ENCODE measurements at regions not wholly inside any gene's neighbourhood (a gene's known extent, or its start where the extent isn't known, plus 50 kb on each side); places are given as distances from the start of the nearest gene placed in this dataset.

DNA sequence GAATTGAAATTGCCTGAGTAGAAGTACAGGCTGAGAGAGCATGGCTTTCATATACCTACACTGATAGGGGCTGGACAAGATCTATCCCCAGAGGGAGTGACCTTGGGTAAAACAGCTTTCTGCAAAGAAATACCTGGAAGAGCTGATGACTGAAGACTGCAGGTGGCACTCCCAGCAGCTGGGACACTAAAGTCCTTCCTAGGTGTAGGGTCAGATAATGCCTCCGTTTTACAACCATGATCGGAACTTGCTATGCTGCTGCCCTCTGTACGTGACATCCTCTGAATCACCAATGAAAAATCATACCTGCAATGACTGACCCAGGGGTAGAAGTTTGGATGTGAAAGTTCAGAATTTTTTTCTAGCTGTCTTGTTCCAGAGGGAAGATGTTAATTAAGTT, 107.2 kb upstream of the WDR1 start:
- TF ChIP-seq EP300 (IDR thresholded peaks at IDR 0.05) (no peak), POLR2AphosphoS5 (IDR thresholded peaks at IDR 0.05) (no peak), POLR2A (IDR thresholded peaks at IDR 0.05) (no peak)
- TF ChIP-seq, protein P1, sequence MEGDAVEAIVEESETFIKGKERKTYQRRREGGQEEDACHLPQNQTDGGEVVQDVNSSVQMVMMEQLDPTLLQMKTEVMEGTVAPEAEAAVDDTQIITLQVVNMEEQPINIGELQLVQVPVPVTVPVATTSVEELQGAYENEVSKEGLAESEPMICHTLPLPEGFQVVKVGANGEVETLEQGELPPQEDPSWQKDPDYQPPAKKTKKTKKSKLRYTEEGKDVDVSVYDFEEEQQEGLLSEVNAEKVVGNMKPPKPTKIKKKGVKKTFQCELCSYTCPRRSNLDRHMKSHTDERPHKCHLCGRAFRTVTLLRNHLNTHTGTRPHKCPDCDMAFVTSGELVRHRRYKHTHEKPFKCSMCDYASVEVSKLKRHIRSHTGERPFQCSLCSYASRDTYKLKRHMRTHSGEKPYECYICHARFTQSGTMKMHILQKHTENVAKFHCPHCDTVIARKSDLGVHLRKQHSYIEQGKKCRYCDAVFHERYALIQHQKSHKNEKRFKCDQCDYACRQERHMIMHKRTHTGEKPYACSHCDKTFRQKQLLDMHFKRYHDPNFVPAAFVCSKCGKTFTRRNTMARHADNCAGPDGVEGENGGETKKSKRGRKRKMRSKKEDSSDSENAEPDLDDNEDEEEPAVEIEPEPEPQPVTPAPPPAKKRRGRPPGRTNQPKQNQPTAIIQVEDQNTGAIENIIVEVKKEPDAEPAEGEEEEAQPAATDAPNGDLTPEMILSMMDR (IDR thresholded peaks at IDR 0.05) = no peak
